Mucosa of descending colon (tissue), 3 donors: ENCODE measurements at regions not wholly inside any gene's neighbourhood (a gene's known extent, or its start where the extent isn't known, plus 50 kb on each side); places are given as distances from the start of the nearest gene placed in this dataset.

ENCODE experiments used
- ATAC-seq: fragments of 200-7000 bp; cut with Tn5 transposase; one replicate; pipeline ENCODE4 v1.9.1; 2020; ENCODE audit warnings: mild to moderate bottlenecking, moderate library complexity
- DNase-seq, 3 donors: peaks; one replicate each; pipeline ENCODE4 v3.0.0-alpha.2; 2020
- H3K36me3 ChIP-seq: fragments of 200-600 bp; one replicate; pipeline ENCODE4 v1.8.0; 2021; ENCODE audit warnings: low read depth, mild to moderate bottlenecking
- H3K4me1 ChIP-seq: fragments of 200-600 bp; one replicate; pipeline ENCODE4 v1.8.0; 2021; ENCODE audit warnings: low read depth, mild to moderate bottlenecking
- H3K4me3 ChIP-seq: fragments of 200-600 bp; one replicate; pipeline ENCODE4 v1.8.0; 2021; ENCODE audit warnings: mild to moderate bottlenecking
- H3K9me3 ChIP-seq: fragments of 200-600 bp; one replicate; pipeline ENCODE4 v1.8.0; 2021; ENCODE audit warnings: mild to moderate bottlenecking
- CTCF ChIP-seq: fragments of 200-600 bp; IDR thresholded peaks from one replicate; pipeline ENCODE4 v1.8.0; 2022; ENCODE audit warnings: antibody characterized with exemption, mild to moderate bottlenecking
- intact Hi-C, 2 donors: fragments of 100-400 bp; cut with DNase I in 1 of 2; cut with micrococcal nuclease in 1 of 2; formaldehyde crosslinking; loops; one replicate each; pipeline versions ENCODE4 v1.11.0 to v1.11.1; 2022; cut with DNase I, micrococcal nuclease
- donor health status: DM: no; HTN: no; CAD: no; lungs with moderate emphysema.
- donor health status: DM: no; HTN: no; CAD: no.
- donor health status: DM: no; HTN: yes; CAD: no.

GRCh38 chr11:80778432-80778831 is 1337.6 kb upstream of the TENM4 start:
- H3K4me3 ChIP-seq = no peak overlapping the region
- ATAC-seq = no peak
- intact Hi-C loops = no loop called here
- TF ChIP-seq CTCF = no peak
- DNase-seq = no peak
- H3K9me3 ChIP-seq = no peaks in the 10 kb centered on the region
- H3K4me1 ChIP-seq = no peaks in the 10 kb centered on the region
- no peaks in the 10 kb centered on the region for H3K36me3 ChIP-seq

GRCh38 chr11:80773919-80774318 is 1333.1 kb upstream of the TENM4 start:
- ATAC-seq (no peak), DNase-seq (no peak)
- Histone ChIP-seq H3K36me3 (no peaks in the 10 kb centered on the region), H3K4me3 (no peak overlapping the region), H3K9me3 (no peaks in the 10 kb centered on the region), H3K4me1 (no peaks in the 10 kb centered on the region)
- intact Hi-C loops = no loop called here
- TF ChIP-seq CTCF = no peak

GRCh38 chr11:80771017-80771416 is 1330.2 kb upstream of the TENM4 start:
- DNase-seq = no peak
- no peak for ATAC-seq
- H3K9me3 ChIP-seq = no peaks in the 10 kb centered on the region
- no peak for TF ChIP-seq CTCF
- no peaks in the 10 kb centered on the region for H3K4me1 ChIP-seq
- no peaks in the 10 kb centered on the region for H3K36me3 ChIP-seq
- intact Hi-C loops = no loop called here
- H3K4me3 ChIP-seq = no peak overlapping the region

- TF ChIP-seq CTCF = no peak
- Histone ChIP-seq H3K4me1 (no peaks in the 10 kb centered on the region), H3K36me3 (no peaks in the 10 kb centered on the region), H3K9me3 (no peaks in the 10 kb centered on the region), H3K4me3 (no peak overlapping the region)
- DNase-seq = no peak
- intact Hi-C loops = no loop called here
- ATAC-seq = no peak
These were observed 1318.0 kb upstream of the TENM4 start for GRCh38 chr11:80758787-80759186.

GRCh38 chr11:80748207-80748925 is 1307.5 kb upstream of the TENM4 start:
- no peaks in the 10 kb centered on the region for H3K36me3 ChIP-seq
- H3K4me3 ChIP-seq = no peak overlapping the region
- TF ChIP-seq CTCF = no peak
- no peaks in the 10 kb centered on the region for H3K4me1 ChIP-seq
- H3K9me3 ChIP-seq = no peaks in the 10 kb centered on the region
- DNase-seq (peak in 1 of 3 donors; percentile 31), ATAC-seq (no peak)
- intact Hi-C loops = no loop called here

GRCh38 chr11:80746300-80746699 is 1305.5 kb upstream of the TENM4 start:
- Histone ChIP-seq H3K9me3 (no peaks in the 10 kb centered on the region), H3K4me3 (no peak overlapping the region), H3K4me1 (no peaks in the 10 kb centered on the region), H3K36me3 (no peaks in the 10 kb centered on the region)
- no peak for ATAC-seq
- no peak for TF ChIP-seq CTCF
- intact Hi-C loops = no loop called here
- no peak for DNase-seq
